Mammary epithelial cell (primary cell): ENCODE measurements at regions not wholly inside any gene's neighbourhood (a gene's known extent, or its start where the extent isn't known, plus 50 kb on each side); places are given as distances from the start of the nearest gene placed in this dataset.

Experiments used
- CTCF ChIP-seq, 2 donors: IDR thresholded peaks in 1 of 2; conservative IDR thresholded peaks in 1 of 2; 2 replicates each; pipeline ENCODE4 v1.5.1; 2011 to 2012; ENCODE audit warnings: inconsistent platforms in 2 of 2, low read length in 2 of 2, mild to moderate bottlenecking in 2 of 2, control low read depth in 1 of 2, low read depth in 1 of 2; ENCODE audit not compliant: insufficient read depth in 1 of 2; ENCODE audit errors: extremely low read depth in 1 of 2
- EZH2 ChIP-seq: IDR thresholded peaks from 2 replicates; pipeline ENCODE4 v1.6.1; 2012; ENCODE audit warnings: low read length, inconsistent platforms, borderline replicate concordance

GRCh38 chr2:199583676-199584075 lies 125.9 kb upstream of the SATB2 start:
- no peak for TF ChIP-seq CTCF (conservative IDR thresholded peaks at IDR 0.05 in 1 of 2, IDR thresholded peaks at IDR 0.05 in 1 of 2; ENCODE audit: extremely low read depth in 1 of 2, insufficient read depth in 1 of 2, low read depth in 1 of 2, low read length in 2 of 2)
- TF ChIP-seq EZH2: no peak
